ENCODE measurements at regions not wholly inside any gene's neighbourhood (a gene's known extent, or its start where the extent isn't known, plus 50 kb on each side); places are given as distances from the start of the nearest gene placed in this dataset.

- DNase-seq (ENCODE audit: low spot score): no peak
- Histone ChIP-seq H3K36me3 (ENCODE audit: low read depth) (no peaks in the 10 kb centered on the region), H3K27ac (ENCODE audit: poor library complexity, severe bottlenecking) (no peak overlapping the region), H3K27me3 (ENCODE audit: insufficient read depth, poor library complexity, severe bottlenecking) (no peaks in the 10 kb centered on the region), H3K4me3 (ENCODE audit: severe bottlenecking) (no peak overlapping the region), H3K4me1 (ENCODE audit: insufficient read depth, poor library complexity, severe bottlenecking) (no peaks in the 10 kb centered on the region), H3K9me3 (ENCODE audit: severe bottlenecking) (no peaks in the 10 kb centered on the region)
- TF ChIP-seq CTCF (IDR thresholded peaks at IDR 0.05; ENCODE audit: poor library complexity, severe bottlenecking): no peak
- ATAC-seq (ENCODE audit: low read depth): no peak
Measured at GRCh38 chr4:20386906-20387305, 135.2 kb downstream of the SLIT2 start.

GRCh38 chr4:20391198-20391597, 139.5 kb downstream of the SLIT2 start:
- no peak for ATAC-seq (ENCODE audit: low read depth)
- Histone ChIP-seq H3K4me1 (ENCODE audit: insufficient read depth, poor library complexity, severe bottlenecking) (no peaks in the 10 kb centered on the region), H3K9me3 (ENCODE audit: severe bottlenecking) (no peaks in the 10 kb centered on the region), H3K36me3 (ENCODE audit: low read depth) (no peaks in the 10 kb centered on the region), H3K27ac (ENCODE audit: poor library complexity, severe bottlenecking) (no peak overlapping the region), H3K4me3 (ENCODE audit: severe bottlenecking) (no peak overlapping the region), H3K27me3 (ENCODE audit: insufficient read depth, poor library complexity, severe bottlenecking) (no peaks in the 10 kb centered on the region)
- no peak for TF ChIP-seq CTCF (IDR thresholded peaks at IDR 0.05; ENCODE audit: poor library complexity, severe bottlenecking)
- DNase-seq (ENCODE audit: low spot score): no peak

GRCh38 chr4:20391912-20392311, 140.2 kb downstream of the SLIT2 start:
- Histone ChIP-seq H3K27ac (ENCODE audit: poor library complexity, severe bottlenecking) (no peak overlapping the region), H3K4me1 (ENCODE audit: insufficient read depth, poor library complexity, severe bottlenecking) (no peaks in the 10 kb centered on the region), H3K36me3 (ENCODE audit: low read depth) (no peaks in the 10 kb centered on the region), H3K4me3 (ENCODE audit: severe bottlenecking) (no peak overlapping the region), H3K27me3 (ENCODE audit: insufficient read depth, poor library complexity, severe bottlenecking) (no peaks in the 10 kb centered on the region), H3K9me3 (ENCODE audit: severe bottlenecking) (no peaks in the 10 kb centered on the region)
- no peak for ATAC-seq (ENCODE audit: low read depth)
- TF ChIP-seq CTCF (IDR thresholded peaks at IDR 0.05; ENCODE audit: poor library complexity, severe bottlenecking): no peak
- DNase-seq (ENCODE audit: low spot score): no peak

GRCh38 chr4:20393486-20394100, 141.9 kb downstream of the SLIT2 start:
- H3K9me3 ChIP-seq (ENCODE audit: severe bottlenecking): no peaks in the 10 kb centered on the region
- no peak for TF ChIP-seq CTCF (IDR thresholded peaks at IDR 0.05; ENCODE audit: poor library complexity, severe bottlenecking)
- H3K36me3 ChIP-seq (ENCODE audit: low read depth): no peaks in the 10 kb centered on the region
- no peak overlapping the region for H3K4me3 ChIP-seq (ENCODE audit: severe bottlenecking)
- no peaks in the 10 kb centered on the region for H3K27me3 ChIP-seq (ENCODE audit: insufficient read depth, poor library complexity, severe bottlenecking)
- H3K27ac ChIP-seq (ENCODE audit: poor library complexity, severe bottlenecking): no peak overlapping the region
- ATAC-seq (ENCODE audit: low read depth) (no peak), DNase-seq (ENCODE audit: low spot score) (no peak)
- no peaks in the 10 kb centered on the region for H3K4me1 ChIP-seq (ENCODE audit: insufficient read depth, poor library complexity, severe bottlenecking)

GRCh38 chr4:20394512-20394911, 142.8 kb downstream of the SLIT2 start:
- no peak for DNase-seq (ENCODE audit: low spot score)
- H3K9me3 ChIP-seq (ENCODE audit: severe bottlenecking): no peaks in the 10 kb centered on the region
- no peak overlapping the region for H3K4me3 ChIP-seq (ENCODE audit: severe bottlenecking)
- H3K27me3 ChIP-seq (ENCODE audit: insufficient read depth, poor library complexity, severe bottlenecking): no peaks in the 10 kb centered on the region
- no peaks in the 10 kb centered on the region for H3K36me3 ChIP-seq (ENCODE audit: low read depth)
- no peak for ATAC-seq (ENCODE audit: low read depth)
- no peak for TF ChIP-seq CTCF (IDR thresholded peaks at IDR 0.05; ENCODE audit: poor library complexity, severe bottlenecking)
- no peaks in the 10 kb centered on the region for H3K4me1 ChIP-seq (ENCODE audit: insufficient read depth, poor library complexity, severe bottlenecking)
- H3K27ac ChIP-seq (ENCODE audit: poor library complexity, severe bottlenecking): no peak overlapping the region

Measured in RWPE2 (cell line).